ENCODE measurements at regions not wholly inside any gene's neighbourhood (a gene's known extent, or its start where the extent isn't known, plus 50 kb on each side); places are given as distances from the start of the nearest gene placed in this dataset.

DNA sequence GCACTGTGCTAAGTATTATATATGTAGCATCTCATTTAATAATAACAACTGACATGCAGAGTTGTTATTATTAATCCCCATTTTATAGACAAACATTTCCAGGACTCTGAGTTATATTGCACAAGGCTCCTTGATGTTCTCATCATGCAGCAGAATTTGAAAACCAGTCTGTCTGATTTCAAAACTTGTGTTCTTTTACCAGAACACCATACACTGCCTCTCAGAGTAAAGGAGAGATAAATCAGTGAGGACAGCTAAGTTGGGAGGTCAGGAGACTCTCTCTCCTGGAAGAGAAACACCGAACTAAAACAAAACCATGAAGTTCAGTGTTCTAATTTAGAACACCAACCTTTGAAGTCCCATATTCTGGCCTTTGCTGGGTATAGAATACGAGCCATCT, 92.7 kb upstream of the TNC start:
- intact Hi-C loops (cut with DNase I), result no loop called here
- WGBS, 3 donors, result 76 to 93% (median 89%) methylated on average over 2 of the region's 2 CpGs

DNA sequence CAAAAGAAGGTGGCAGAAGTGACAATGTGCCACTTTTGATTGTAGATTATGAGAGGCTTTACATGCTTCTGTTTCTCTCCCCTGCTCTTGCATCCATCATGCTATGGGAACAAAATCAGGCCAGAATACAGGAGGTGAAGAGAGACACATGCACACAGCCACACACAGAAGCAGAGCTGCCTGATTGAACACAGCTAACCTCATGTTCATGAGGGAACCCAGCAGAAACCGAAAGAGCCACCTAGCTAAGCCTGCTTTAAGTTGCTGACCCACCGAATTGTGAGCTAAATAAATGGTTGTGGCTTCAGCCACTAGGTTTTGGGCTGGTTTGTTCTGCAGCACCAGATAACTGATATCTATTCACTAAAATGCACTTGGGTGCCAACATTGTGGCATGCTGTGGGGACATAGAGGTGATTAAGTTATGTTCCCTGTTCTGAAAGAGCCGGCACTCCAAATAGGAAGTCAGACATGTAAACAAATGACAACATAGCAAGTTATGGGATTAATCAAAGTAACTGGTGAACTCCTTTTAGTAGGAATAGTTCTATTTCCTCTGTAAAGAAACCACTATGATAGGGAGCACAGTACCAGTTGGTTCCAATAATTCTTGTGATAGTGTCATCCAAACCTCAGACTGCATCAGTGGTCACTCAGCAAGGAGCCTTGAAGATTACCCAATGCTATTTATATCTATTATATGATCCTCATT, 93.6 kb upstream of the TNC start:
- Histone ChIP-seq H3K36me3 (no peaks in the 10 kb centered on the region), H3K27me3 (no peaks in the 10 kb centered on the region), H3K9me3 (no peaks in the 10 kb centered on the region), H3K4me3 (no peak overlapping the region), H3K4me1 (ENCODE audit: insufficient read depth) (no peaks in the 10 kb centered on the region), H3K27ac (no peak overlapping the region)
- 43 to 54% (median 51%) methylated on average over 3 of the region's 3 CpGs for WGBS, 3 donors
- DNase-seq, result no peak
- TF ChIP-seq EP300 (IDR thresholded peaks at IDR 0.05), result no peak
- intact Hi-C loops (cut with DNase I), result no loop called here

More for the DNA sequence above, 92.7 kb upstream of the TNC start:
- Histone ChIP-seq H3K9me3 (no peaks in the 10 kb centered on the region), H3K36me3 (no peaks in the 10 kb centered on the region), H3K27me3 (no peaks in the 10 kb centered on the region), H3K4me3 (no peak overlapping the region), H3K27ac (no peak overlapping the region), H3K4me1 (ENCODE audit: insufficient read depth) (no peaks in the 10 kb centered on the region)
- no peak for DNase-seq
- TF ChIP-seq POLR2A (IDR thresholded peaks at IDR 0.05) (no peak), EP300 (IDR thresholded peaks at IDR 0.05) (no peak)
- TF ChIP-seq, protein P1, sequence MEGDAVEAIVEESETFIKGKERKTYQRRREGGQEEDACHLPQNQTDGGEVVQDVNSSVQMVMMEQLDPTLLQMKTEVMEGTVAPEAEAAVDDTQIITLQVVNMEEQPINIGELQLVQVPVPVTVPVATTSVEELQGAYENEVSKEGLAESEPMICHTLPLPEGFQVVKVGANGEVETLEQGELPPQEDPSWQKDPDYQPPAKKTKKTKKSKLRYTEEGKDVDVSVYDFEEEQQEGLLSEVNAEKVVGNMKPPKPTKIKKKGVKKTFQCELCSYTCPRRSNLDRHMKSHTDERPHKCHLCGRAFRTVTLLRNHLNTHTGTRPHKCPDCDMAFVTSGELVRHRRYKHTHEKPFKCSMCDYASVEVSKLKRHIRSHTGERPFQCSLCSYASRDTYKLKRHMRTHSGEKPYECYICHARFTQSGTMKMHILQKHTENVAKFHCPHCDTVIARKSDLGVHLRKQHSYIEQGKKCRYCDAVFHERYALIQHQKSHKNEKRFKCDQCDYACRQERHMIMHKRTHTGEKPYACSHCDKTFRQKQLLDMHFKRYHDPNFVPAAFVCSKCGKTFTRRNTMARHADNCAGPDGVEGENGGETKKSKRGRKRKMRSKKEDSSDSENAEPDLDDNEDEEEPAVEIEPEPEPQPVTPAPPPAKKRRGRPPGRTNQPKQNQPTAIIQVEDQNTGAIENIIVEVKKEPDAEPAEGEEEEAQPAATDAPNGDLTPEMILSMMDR (IDR thresholded peaks at IDR 0.05), result no peak

DNA sequence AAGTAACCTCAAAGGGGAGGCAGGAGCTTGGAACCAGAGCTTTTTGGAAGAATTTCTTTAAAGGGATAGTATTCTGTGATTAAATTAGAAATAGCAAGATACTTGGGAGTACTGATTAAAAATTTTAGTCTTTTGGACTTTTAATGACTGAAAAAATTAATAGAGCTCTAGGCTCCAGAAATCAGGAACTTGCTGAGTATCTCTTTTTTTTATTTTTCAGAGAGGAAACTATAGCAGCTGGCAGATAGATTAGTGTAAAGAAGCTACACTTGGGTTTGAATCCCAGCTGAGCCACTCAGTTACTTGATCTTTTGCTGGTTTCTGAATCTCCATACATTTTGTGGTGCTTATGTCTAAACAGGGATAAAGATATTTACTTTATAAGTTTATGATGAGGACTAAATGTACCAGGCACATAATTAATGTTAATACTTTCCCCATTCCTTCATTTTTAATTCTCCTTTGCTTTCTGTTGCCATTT, 94.2 kb upstream of the TNC start:
- H3K36me3 ChIP-seq, result no peaks in the 10 kb centered on the region
- H3K27ac ChIP-seq, result no peak overlapping the region
- DNase-seq, result no peak
- intact Hi-C loops (cut with DNase I), result no loop called here
- H3K9me3 ChIP-seq, result no peaks in the 10 kb centered on the region
- H3K4me3 ChIP-seq, result no peak overlapping the region
- H3K27me3 ChIP-seq, result no peaks in the 10 kb centered on the region
- TF ChIP-seq POLR2A (IDR thresholded peaks at IDR 0.05) (no peak), EP300 (IDR thresholded peaks at IDR 0.05) (no peak)
- TF ChIP-seq, protein P1 (IDR thresholded peaks at IDR 0.05), result no peak
- H3K4me1 ChIP-seq (ENCODE audit: insufficient read depth), result no peaks in the 10 kb centered on the region

DNA sequence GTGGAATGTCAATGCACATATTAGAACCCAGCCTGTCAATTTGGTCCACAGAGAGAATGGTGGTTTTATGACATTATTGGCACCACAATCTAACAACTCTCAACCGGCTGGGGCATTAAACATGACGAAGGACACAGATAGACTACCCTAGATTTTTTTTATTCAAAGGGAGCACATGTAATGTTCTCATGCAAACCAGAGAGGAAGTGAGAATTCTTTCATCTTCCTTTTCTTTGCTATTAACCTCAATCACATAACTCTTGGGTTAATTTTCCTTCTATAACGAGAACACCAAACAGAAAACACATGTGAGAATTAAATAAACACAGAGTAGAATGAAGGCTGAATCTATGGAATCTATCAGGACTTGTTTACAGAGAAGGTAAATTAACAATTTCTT, 94.9 kb upstream of the TNC start:
- Histone ChIP-seq H3K27me3 (no peaks in the 10 kb centered on the region), H3K4me1 (ENCODE audit: insufficient read depth) (no peaks in the 10 kb centered on the region), H3K36me3 (no peaks in the 10 kb centered on the region), H3K27ac (no peak overlapping the region), H3K9me3 (no peaks in the 10 kb centered on the region), H3K4me3 (no peak overlapping the region)
- no peak for DNase-seq
- intact Hi-C loops (cut with DNase I), result no loop called here
- 79 to 83% (median 80%) methylated on average over 3 of the region's 3 CpGs for WGBS, 3 donors
- TF ChIP-seq EP300 (IDR thresholded peaks at IDR 0.05) (no peak), POLR2A (IDR thresholded peaks at IDR 0.05) (no peak)
- TF ChIP-seq, protein P1 (IDR thresholded peaks at IDR 0.05), result no peak

DNA sequence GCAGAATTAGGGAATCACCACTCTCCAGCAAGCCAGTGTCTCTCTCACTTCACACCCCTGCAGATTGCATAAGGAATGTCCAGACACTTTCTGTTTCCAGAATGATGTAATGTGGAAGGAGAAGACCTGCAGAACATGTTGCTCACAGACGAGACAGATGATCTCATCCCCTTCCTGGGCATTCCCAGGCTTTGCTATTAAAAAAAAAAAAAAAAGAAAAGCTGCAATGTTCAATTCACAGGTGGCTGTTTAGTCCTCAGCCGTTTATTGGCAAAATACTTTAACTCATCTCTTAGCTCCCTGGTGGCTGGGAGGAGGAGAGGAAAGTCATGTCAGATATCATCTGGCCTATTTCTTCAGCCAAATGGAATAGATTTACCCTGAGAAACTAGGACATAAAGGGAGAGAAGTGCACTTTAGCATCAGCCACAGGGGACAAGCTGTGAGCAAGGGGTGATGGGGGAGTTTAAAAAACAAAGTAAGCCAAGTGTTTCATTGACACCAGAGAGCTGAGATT, 95.9 kb upstream of the TNC start:
- H3K4me3 ChIP-seq, result no peak overlapping the region
- no peak overlapping the region for H3K27ac ChIP-seq
- no peaks in the 10 kb centered on the region for H3K4me1 ChIP-seq (ENCODE audit: insufficient read depth)

More for the DNA sequence above, 95.9 kb upstream of the TNC start:
- intact Hi-C loops (cut with DNase I), result no loop called here
- TF ChIP-seq, protein P1 (IDR thresholded peaks at IDR 0.05), result no peak
- TF ChIP-seq EP300 (IDR thresholded peaks at IDR 0.05) (no peak), POLR2A (IDR thresholded peaks at IDR 0.05) (no peak)
- no peaks in the 10 kb centered on the region for H3K36me3 ChIP-seq
- 3 to 7% (median 6%) methylated on average over 2 of the region's 2 CpGs for whole genome bisulfite sequencing, 3 donors
- DNase-seq, result no peak
- H3K27me3 ChIP-seq, result no peaks in the 10 kb centered on the region
- no peaks in the 10 kb centered on the region for H3K9me3 ChIP-seq
